IMR-90 (cell line): ENCODE measurements at regions not wholly inside any gene's neighbourhood (a gene's known extent, or its start where the extent isn't known, plus 50 kb on each side); places are given as distances from the start of the nearest gene placed in this dataset.

Experiments
- ATAC-seq: fragments of 200-7000 bp; cut with Tn5 transposase; 2 replicates; pipeline ENCODE4 v1.9.1; 2020; ENCODE audit warnings: low read depth, mild to moderate bottlenecking, moderate library complexity
- BruUV-seq: library from RNA; stranded (reverse); fragments of 400-500 nt; replicated peaks from 2 replicates; lab custom pipeline; 2021; lab: Mats Ljungman, UMichigan
- CTCF ChIA-PET: fragments of 300-600 bp; formaldehyde crosslinking; extraction: SDS; loops from one replicate; lab custom pipeline; 2021; ENCODE audit warnings: antibody characterized with exemption; lab: Yijun Ruan, JAX
- POLR2A ChIA-PET: fragments of 300-600 bp; sonication (Branson Sonifier 250); formaldehyde crosslinking; loops from one replicate; lab custom pipeline; 2022; ENCODE audit warnings: antibody characterized with exemption; ENCODE audit not compliant: unreplicated experiment; lab: Charles Lee
- DNase-seq: peaks from one replicate; pipeline ENCODE4 v3.0.0; 2013
- H2AFZ ChIP-seq: replicated peaks from 2 replicates; pipeline ENCODE3; 2013; ENCODE audit warnings: low read length, mild to moderate bottlenecking; ENCODE audit not compliant: poor library complexity
- H2AK5ac ChIP-seq: 2 replicates; pipeline ENCODE4 v1.6.1; 2013; ENCODE audit warnings: low read depth, low read length, inconsistent platforms
- H2AK9ac ChIP-seq: replicated peaks from 2 replicates; pipeline ENCODE3; 2013; ENCODE audit warnings: mild to moderate bottlenecking, low read depth, low read length, moderate library complexity; ENCODE audit not compliant: poor library complexity
- H2BK120ac ChIP-seq: 2 replicates; pipeline ENCODE4 v1.6.1; 2013; ENCODE audit warnings: low read depth, low read length, inconsistent platforms
- H2BK15ac ChIP-seq: 3 replicates; pipeline ENCODE4 v1.6.1; 2013; ENCODE audit warnings: low read depth, low read length, inconsistent platforms
- H2BK20ac ChIP-seq: 2 replicates; pipeline ENCODE4 v1.6.1; 2013; ENCODE audit warnings: low read depth, mild to moderate bottlenecking, inconsistent platforms, low read length, moderate library complexity
- H2BK5ac ChIP-seq: 2 replicates; pipeline ENCODE4 v1.6.1; 2013; ENCODE audit warnings: mild to moderate bottlenecking, low read depth, low read length, inconsistent platforms; ENCODE audit not compliant: poor library complexity, severe bottlenecking
- H3K14ac ChIP-seq: replicated peaks from 2 replicates; pipeline ENCODE4 v1.6.1; 2013; ENCODE audit warnings: low read depth, low read length, inconsistent platforms
- H3K18ac ChIP-seq: 2 replicates; pipeline ENCODE4 v1.6.1; 2013; ENCODE audit warnings: low read depth, low read length, control low read depth
- H3K23ac ChIP-seq: 2 replicates; pipeline ENCODE4 v1.6.1; 2013; ENCODE audit warnings: low read depth, low read length, inconsistent platforms
- H3K27ac ChIP-seq: 2 replicates; pipeline ENCODE4 v1.5.1; 2013; ENCODE audit warnings: mild to moderate bottlenecking, control low read depth, low read length; ENCODE audit not compliant: insufficient read depth
- H3K27me3 ChIP-seq: 2 replicates; pipeline ENCODE4 v1.6.1; 2013; ENCODE audit warnings: low read length; ENCODE audit not compliant: control insufficient read depth, insufficient read depth
- H3K36me3 ChIP-seq: 2 replicates; pipeline ENCODE4 v1.6.1; 2013; ENCODE audit warnings: low read length, mixed read lengths; ENCODE audit not compliant: control insufficient read depth, insufficient read depth
- H3K4ac ChIP-seq: 2 replicates; pipeline ENCODE4 v1.6.1; 2013; ENCODE audit warnings: low read depth, low read length, inconsistent platforms
- H3K4me1 ChIP-seq: 2 replicates; pipeline ENCODE4 v1.6.1; 2013; ENCODE audit warnings: low read length, mixed read lengths; ENCODE audit not compliant: control insufficient read depth, insufficient read depth
- H3K4me2 ChIP-seq: 2 replicates; pipeline ENCODE4 v1.6.1; 2013; ENCODE audit warnings: low read depth, mild to moderate bottlenecking, control low read depth, low read length, moderate library complexity
- H3K4me3 ChIP-seq: 2 replicates; pipeline ENCODE4 v1.5.1; 2013; ENCODE audit warnings: low read depth, mild to moderate bottlenecking, control low read depth, low read length, moderate library complexity; ENCODE audit not compliant: insufficient read depth
- H3K56ac ChIP-seq: 2 replicates; pipeline ENCODE4 v1.6.1; 2013; ENCODE audit warnings: low read length, inconsistent platforms; ENCODE audit not compliant: insufficient read depth; ENCODE audit errors: extremely low read depth
- H3K79me1 ChIP-seq, 2 experiments: 2 replicates each; pipeline ENCODE4 v1.6.1; 2013; ENCODE audit warnings: low read length in 2 of 2, inconsistent platforms in 1 of 2, low read depth in 1 of 2
- H3K9ac ChIP-seq: 2 replicates; pipeline ENCODE4 v1.6.1; 2013; ENCODE audit warnings: low read depth, low read length, control low read depth
- H3K9me1 ChIP-seq: 2 replicates; pipeline ENCODE4 v1.6.1; 2013; ENCODE audit warnings: low read length, inconsistent platforms; ENCODE audit not compliant: insufficient read depth
- H3K9me3 ChIP-seq: 2 replicates; pipeline ENCODE4 v1.6.1; 2013; ENCODE audit warnings: low read length; ENCODE audit not compliant: control insufficient read depth, insufficient read depth
- H4K20me1 ChIP-seq: 2 replicates; pipeline ENCODE4 v1.6.1; 2013; ENCODE audit warnings: low read length, inconsistent platforms; ENCODE audit not compliant: insufficient read depth
- H4K5ac ChIP-seq: 2 replicates; pipeline ENCODE4 v1.6.1; 2013; ENCODE audit warnings: mild to moderate bottlenecking, low read depth, low read length, control low read depth
- H4K8ac ChIP-seq, 2 experiments: 2 replicates each; pipeline ENCODE4 v1.6.1; 2013; ENCODE audit warnings: low read depth in 2 of 2, low read length in 2 of 2, control low read depth in 1 of 2, inconsistent platforms in 1 of 2
- H4K91ac ChIP-seq: 2 replicates; pipeline ENCODE4 v1.6.1; 2013; ENCODE audit warnings: low read depth, low read length, inconsistent platforms; ENCODE audit not compliant: insufficient read depth
- BHLHE40 ChIP-seq: fragments of 150-350 bp; IDR thresholded peaks from 2 replicates; pipeline ENCODE4 v1.6.1; 2016; ENCODE audit warnings: mild to moderate bottlenecking, low read depth, low read length
- CEBPB ChIP-seq: IDR thresholded peaks from 2 replicates; pipeline ENCODE4 v1.6.1; 2012; ENCODE audit warnings: low read depth, low read length, improper control_type of control experiment
- CHD1 ChIP-seq: IDR thresholded peaks from 2 replicates; pipeline ENCODE4 v1.6.1; 2012; ENCODE audit warnings: low read depth, low read length, improper control_type of control experiment
- CTCF ChIP-seq: conservative IDR thresholded peaks from 2 replicates; pipeline ENCODE4 v1.5.1; 2012; ENCODE audit warnings: mild to moderate bottlenecking, low read depth, low read length, improper control_type of control experiment
- ELK1 ChIP-seq: fragments of 150-350 bp; IDR thresholded peaks from 2 replicates; pipeline ENCODE4 v1.6.1; 2016; ENCODE audit warnings: low read depth, mild to moderate bottlenecking, low read length, moderate library complexity, borderline replicate concordance
- FOS ChIP-seq: fragments of 150-350 bp; IDR thresholded peaks from 2 replicates; pipeline ENCODE4 v1.6.1; 2016; ENCODE audit warnings: low read depth, low read length
- MAFK ChIP-seq: IDR thresholded peaks from 2 replicates; pipeline ENCODE4 v1.6.1; 2012; ENCODE audit warnings: low read depth, low read length, improper control_type of control experiment
- MAZ ChIP-seq: IDR thresholded peaks from 2 replicates; pipeline ENCODE4 v1.6.1; 2012; ENCODE audit warnings: low read depth, mild to moderate bottlenecking, low read length, improper control_type of control experiment, moderate library complexity, borderline replicate concordance
- MXI1 ChIP-seq: IDR thresholded peaks from 2 replicates; pipeline ENCODE4 v1.6.1; 2012; ENCODE audit warnings: low read depth, mild to moderate bottlenecking, low read length, moderate library complexity, borderline replicate concordance
- NFE2L2 ChIP-seq: fragments of 150-350 bp; IDR thresholded peaks from 2 replicates; pipeline ENCODE4 v1.6.1; 2016; ENCODE audit warnings: low read depth, mild to moderate bottlenecking, low read length
- RCOR1 ChIP-seq: IDR thresholded peaks from 2 replicates; pipeline ENCODE4 v1.6.1; 2012; ENCODE audit warnings: mild to moderate bottlenecking, low read length, improper control_type of control experiment; ENCODE audit not compliant: insufficient replicate concordance
- RFX5 ChIP-seq: IDR thresholded peaks from 2 replicates; pipeline ENCODE4 v1.8.0; 2012; ENCODE audit warnings: low read depth, mild to moderate bottlenecking, low read length, moderate library complexity
- USF2 ChIP-seq: fragments of 150-350 bp; IDR thresholded peaks from 2 replicates; pipeline ENCODE4 v1.6.1; 2017; ENCODE audit warnings: mild to moderate bottlenecking, antibody characterized with exemption, low read length, low read depth
- WGBS, 2 experiments: methylation state at CpG; one replicate each; pipeline versions ENCODE4 v1.1.5 to v1.1.7; 2013; ENCODE audit warnings: missing lambda C conversion rate in 2 of 2; ENCODE audit not compliant: insufficient read length in 1 of 2; ENCODE audit errors: extremely low coverage in 2 of 2; 5-methylcytosine and 5-hydroxymethylcytosine counted together
- dilution Hi-C: fragments of 300-500 bp; cut with HindIII; formaldehyde crosslinking; loops from one replicate; pipeline ENCODE4 v1.14.3; 2018; ENCODE audit warnings: low sequenced_read_pairs; ENCODE audit not compliant: unreplicated experiment
- in situ Hi-C: fragments of 300-500 bp; cut with MboI; formaldehyde crosslinking; loops from 3 replicates; pipeline ENCODE4 v1.14.3; 2019; ENCODE audit warnings: low sequenced_read_pairs, inconsistent platforms, mixed read lengths
- intact Hi-C: fragments of 100-400 bp; cut with micrococcal nuclease; formaldehyde crosslinking; loops from 2 replicates; pipeline ENCODE4 v1.10.0; 2022

- H2BK5ac ChIP-seq: no peak overlapping the region
- in situ Hi-C loops (no loop called here), intact Hi-C loops (no loop called here), dilution Hi-C loops (no loop called here)
- H3K9me1 ChIP-seq: no peaks in the 10 kb centered on the region
- H3K14ac ChIP-seq: no peak overlapping the region
- H3K4ac ChIP-seq: no peak overlapping the region
- no peak for DNase-seq
- H3K4me1 ChIP-seq: no peaks in the 10 kb centered on the region
- no peak overlapping the region for H3K23ac ChIP-seq
- no peak overlapping the region for H2BK20ac ChIP-seq
- no peak overlapping the region for H2BK15ac ChIP-seq
- H4K5ac ChIP-seq: no peak overlapping the region
- H3K9me3 ChIP-seq: no peaks in the 10 kb centered on the region
- no peak overlapping the region for H3K4me3 ChIP-seq
- H4K8ac ChIP-seq: no peak overlapping the region
- no peak overlapping the region for H2AK5ac ChIP-seq
- TF ChIP-seq MXI1 (no peak), RCOR1 (no peak), ELK1 (no peak), MAFK (no peak), BHLHE40 (no peak), CEBPB (no peak), CHD1 (no peak), NFE2L2 (no peak), USF2 (no peak), MAZ (no peak), RFX5 (no peak), CTCF (no peak), FOS (no peak)
- no peak overlapping the region for H2AK9ac ChIP-seq
- no peak for ATAC-seq
- H2BK120ac ChIP-seq: no peak overlapping the region
- no peak overlapping the region for H3K9ac ChIP-seq
- no peaks in the 10 kb centered on the region for H4K20me1 ChIP-seq
- WGBS, 2 experiments: no CpG with 5 or more reads among the region's 5 CpGs
- H4K91ac ChIP-seq: no peak overlapping the region
- no peak overlapping the region for H2AFZ ChIP-seq
- H3K36me3 ChIP-seq: no peaks in the 10 kb centered on the region
- BruUV-seq: no TSS peak
- H3K4me2 ChIP-seq: no peak overlapping the region
- H3K27ac ChIP-seq: no peak overlapping the region
- H3K79me1 ChIP-seq: no peaks in the 10 kb centered on the region
- ChIA-PET POLR2A (no interaction called here), CTCF (no interaction called here)
- no peak overlapping the region for H3K56ac ChIP-seq
- H3K27me3 ChIP-seq: no peaks in the 10 kb centered on the region
- no peak overlapping the region for H3K18ac ChIP-seq
Observed at GRCh38 chr2:138185827-138186226, 221.6 kb downstream of the HNMT start.
